ENCODE measurements at regions not wholly inside any gene's neighbourhood (a gene's known extent, or its start where the extent isn't known, plus 50 kb on each side); places are given as distances from the start of the nearest gene placed in this dataset.

DNA sequence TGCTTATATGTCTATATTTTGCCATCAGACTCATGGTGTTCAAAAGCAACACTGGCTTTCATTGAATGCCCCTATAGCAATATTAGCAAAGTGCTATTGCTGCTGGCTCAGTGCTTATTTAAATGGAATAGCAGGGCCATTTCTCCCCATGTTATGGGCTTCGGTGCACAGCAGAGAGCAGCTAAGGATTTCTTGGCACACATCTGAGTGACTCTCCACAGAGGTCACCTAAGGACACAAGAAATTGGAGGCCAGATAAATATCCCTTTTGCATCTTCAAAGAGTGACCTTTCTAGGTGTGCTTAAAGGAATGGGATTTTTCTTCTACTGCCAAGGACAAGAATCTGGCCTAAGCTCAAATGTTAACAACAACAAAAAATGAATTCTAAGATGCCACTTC is 751.8 kb downstream of the CDH11 start:
- H3K79me1 ChIP-seq (ENCODE audit: insufficient read depth, low read depth, low read length, poor library complexity, severe bottlenecking) = no peaks in the 10 kb centered on the region
- H4K8ac ChIP-seq (replicated peaks; ENCODE audit: insufficient read length, low read depth, low read length) = no peak overlapping the region
- H4K20me1 ChIP-seq (ENCODE audit: control insufficient read depth, insufficient read depth, insufficient read length) = no peaks in the 10 kb centered on the region
- no peaks in the 10 kb centered on the region for H3K23me2 ChIP-seq (ENCODE audit: insufficient read length, low read depth, low read length, poor library complexity, severe bottlenecking)
- no peak overlapping the region for H3T11ph ChIP-seq (ENCODE audit: low read length)
- H2BK12ac ChIP-seq (ENCODE audit: insufficient read length, low read depth, low read length) = no peak overlapping the region
- H3K9me3 ChIP-seq (ENCODE audit: control insufficient read depth, low read depth, low read length) = no peaks in the 10 kb centered on the region
- H3K4ac ChIP-seq (ENCODE audit: low read depth, low read length) = no peak overlapping the region
- no peaks in the 10 kb centered on the region; a peak in 1 of 7 replicates for H3K36me3 Mint-ChIP-seq (ENCODE audit: insufficient read depth in 1 of 3, low read depth in 3 of 3)
- H3K56ac ChIP-seq (ENCODE audit: insufficient read length, low read depth, low read length) = no peak overlapping the region
- H3K27me3 ChIP-seq (ENCODE audit: insufficient read depth, low read length) = no peaks in the 10 kb centered on the region
- no peaks in the 10 kb centered on the region for H3K79me2 ChIP-seq (ENCODE audit: insufficient read depth, low read length)
- H3K27ac Mint-ChIP-seq = no peak overlapping the region
- H2BK15ac ChIP-seq (ENCODE audit: low read depth, low read length) = no peak overlapping the region
- H2BK5ac ChIP-seq (ENCODE audit: insufficient read length, low read length) = no peak overlapping the region
- H2BK20ac ChIP-seq (ENCODE audit: low read depth, low read length, poor library complexity, severe bottlenecking) = no peak overlapping the region
- no peak overlapping the region for H4K91ac ChIP-seq (ENCODE audit: insufficient read length, low read depth, low read length)
- H3K4me1 Mint-ChIP-seq = no peaks in the 10 kb centered on the region
- no peaks in the 10 kb centered on the region for H3K4me1 ChIP-seq (ENCODE audit: insufficient read depth, low read length)
- TF ChIP-seq, protein P1, sequence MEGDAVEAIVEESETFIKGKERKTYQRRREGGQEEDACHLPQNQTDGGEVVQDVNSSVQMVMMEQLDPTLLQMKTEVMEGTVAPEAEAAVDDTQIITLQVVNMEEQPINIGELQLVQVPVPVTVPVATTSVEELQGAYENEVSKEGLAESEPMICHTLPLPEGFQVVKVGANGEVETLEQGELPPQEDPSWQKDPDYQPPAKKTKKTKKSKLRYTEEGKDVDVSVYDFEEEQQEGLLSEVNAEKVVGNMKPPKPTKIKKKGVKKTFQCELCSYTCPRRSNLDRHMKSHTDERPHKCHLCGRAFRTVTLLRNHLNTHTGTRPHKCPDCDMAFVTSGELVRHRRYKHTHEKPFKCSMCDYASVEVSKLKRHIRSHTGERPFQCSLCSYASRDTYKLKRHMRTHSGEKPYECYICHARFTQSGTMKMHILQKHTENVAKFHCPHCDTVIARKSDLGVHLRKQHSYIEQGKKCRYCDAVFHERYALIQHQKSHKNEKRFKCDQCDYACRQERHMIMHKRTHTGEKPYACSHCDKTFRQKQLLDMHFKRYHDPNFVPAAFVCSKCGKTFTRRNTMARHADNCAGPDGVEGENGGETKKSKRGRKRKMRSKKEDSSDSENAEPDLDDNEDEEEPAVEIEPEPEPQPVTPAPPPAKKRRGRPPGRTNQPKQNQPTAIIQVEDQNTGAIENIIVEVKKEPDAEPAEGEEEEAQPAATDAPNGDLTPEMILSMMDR (conservative IDR thresholded peaks at IDR 0.05) = no peak
- no peak overlapping the region for H3K4me2 ChIP-seq (ENCODE audit: insufficient read depth, insufficient read length, low read length)
- no peak overlapping the region for H4K5ac ChIP-seq (ENCODE audit: insufficient read length, low read depth, low read length)
- no peak for DNase-seq
- H3K27me3 Mint-ChIP-seq (ENCODE audit: low read depth) = no peaks in the 10 kb centered on the region
- H3K9ac ChIP-seq (ENCODE audit: extremely low read depth, insufficient read length, low read length) = no peak overlapping the region
- no peak overlapping the region for H2BK120ac ChIP-seq (ENCODE audit: low read depth, low read length, poor library complexity, severe bottlenecking)
- no peak overlapping the region for H2AK5ac ChIP-seq (ENCODE audit: insufficient read length, low read length)
- H3K4me3 Mint-ChIP-seq = no peak overlapping the region
- H3K14ac ChIP-seq (ENCODE audit: insufficient read depth, low read length) = no peak overlapping the region
- H3K23ac ChIP-seq (ENCODE audit: insufficient read length, low read depth, low read length) = no peak overlapping the region
- WGBS (ENCODE audit: extremely low coverage, insufficient read length, low lambda C conversion rate) = no CpG with 5 or more reads among the region's 1 CpG
- no peak overlapping the region for H3K27ac ChIP-seq (ENCODE audit: insufficient read length, low read depth, low read length)
- H3K9me3 Mint-ChIP-seq = no peaks in the 10 kb centered on the region
- no peak overlapping the region for H3K18ac ChIP-seq (ENCODE audit: insufficient read length, low read depth, low read length)
- H2AFZ ChIP-seq (ENCODE audit: low read length) = no peak overlapping the region

Data from H9 (cell line).